Fibroblast of mammary gland (primary cell): ENCODE measurements at regions not wholly inside any gene's neighbourhood (a gene's known extent, or its start where the extent isn't known, plus 50 kb on each side); places are given as distances from the start of the nearest gene placed in this dataset.

ENCODE experiments used
- DNase-seq: peaks from one replicate; pipeline ENCODE4 v3.0.0-alpha.2; 2010; ENCODE audit warnings: low read depth
- H3K4me3 ChIP-seq: 2 replicates; pipeline ENCODE4 v1.5.1; 2011; ENCODE audit warnings: low read depth, mild to moderate bottlenecking, low read length, moderate library complexity; ENCODE audit not compliant: control insufficient read depth
- CTCF ChIP-seq: conservative IDR thresholded peaks from 2 replicates; pipeline ENCODE4 v1.5.1; 2011; ENCODE audit warnings: low read depth, low read length, inconsistent platforms; ENCODE audit not compliant: control insufficient read depth, insufficient read depth

GRCh38 chr7:96400001-96400400 lies 78.1 kb upstream of the SLC25A13 start:
- no peak for TF ChIP-seq CTCF
- H3K4me3 ChIP-seq, result no peak overlapping the region
- no peak for DNase-seq

- DNase-seq, result peak; percentile 8
- H3K4me3 ChIP-seq, result no peak overlapping the region
- no peak for TF ChIP-seq CTCF
Observed at GRCh38 chr7:96397936-96398598, 76.2 kb upstream of the SLC25A13 start.

GRCh38 chr7:96388620-96389383 lies 66.9 kb upstream of the SLC25A13 start:
- DNase-seq, result peak; percentile 74
- no peak for TF ChIP-seq CTCF
- no peak overlapping the region for H3K4me3 ChIP-seq

DNA sequence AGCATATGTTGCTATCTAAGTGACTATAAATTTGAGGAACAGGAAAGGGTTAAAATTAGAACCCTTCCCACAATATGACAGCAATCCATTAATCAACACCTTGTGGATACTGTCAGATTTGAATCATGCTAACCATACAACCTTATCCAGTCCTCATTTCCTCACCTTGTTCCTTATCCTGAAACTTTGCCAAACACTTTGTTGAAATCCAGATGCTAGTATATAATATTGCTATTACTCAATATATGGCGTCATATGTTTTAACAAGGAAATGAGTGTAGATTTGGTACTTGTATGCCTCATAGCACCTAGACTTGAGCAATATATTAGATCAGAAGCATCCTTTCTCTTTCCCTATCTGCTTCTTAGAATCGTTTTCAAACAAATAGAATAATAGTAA lies 66.3 kb upstream of the SLC25A13 start:
- TF ChIP-seq CTCF, result no peak
- DNase-seq, result peak; percentile 86
- no peak overlapping the region for H3K4me3 ChIP-seq

GRCh38 chr7:96380111-96380512 lies 58.2 kb upstream of the SLC25A13 start:
- TF ChIP-seq CTCF, result no peak
- no peak for DNase-seq
- no peak overlapping the region for H3K4me3 ChIP-seq

DNA sequence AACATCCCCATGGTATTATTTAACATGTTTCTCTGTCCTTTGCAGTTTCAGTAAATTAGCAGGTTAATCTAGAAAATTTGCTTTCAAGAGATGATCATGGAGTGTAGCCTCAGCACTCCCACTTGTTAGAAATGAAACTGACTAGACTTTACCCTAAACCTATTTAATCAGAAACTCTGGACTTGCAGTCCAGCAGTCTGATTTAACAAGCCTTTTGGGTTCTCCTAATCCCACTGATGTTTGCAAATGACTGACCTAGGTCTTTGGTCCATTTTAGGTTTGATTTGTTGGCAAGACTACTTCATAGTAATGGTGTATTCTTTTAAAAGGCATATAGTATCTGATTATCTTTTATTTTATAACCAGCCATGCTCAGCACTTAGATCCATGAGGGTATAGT lies 55.5 kb upstream of the SLC25A13 start:
- TF ChIP-seq CTCF, result no peak
- no peak for DNase-seq
- H3K4me3 ChIP-seq, result no peak overlapping the region
